Cardiac muscle cell (in vitro differentiated cells and primary cell): ENCODE measurements at regions not wholly inside any gene's neighbourhood (a gene's known extent, or its start where the extent isn't known, plus 50 kb on each side); places are given as distances from the start of the nearest gene placed in this dataset.

Source experiments
- DNase-seq, 2 donors: peaks; one replicate each; pipeline versions ENCODE4 v3.0.0 to v3.0.0-alpha.2; 2010 to 2017; ENCODE audit warnings: low read depth in 1 of 2, low spot score in 1 of 2
- H3K27ac ChIP-seq: fragments of 200-600 bp; sonication (generic); 2 replicates; pipeline ENCODE4 v1.5.1; 2016
- H3K27me3 ChIP-seq: fragments of 200-600 bp; sonication (generic); 2 replicates; pipeline ENCODE4 v1.6.0; 2016; ENCODE audit warnings: control low read depth
- H3K36me3 ChIP-seq: fragments of 200-600 bp; sonication (generic); 2 replicates; pipeline ENCODE4 v1.5.1; 2016; ENCODE audit warnings: control low read depth
- H3K4me1 ChIP-seq: fragments of 200-600 bp; sonication (generic); 2 replicates; pipeline ENCODE4 v1.8.1; 2017; ENCODE audit warnings: low read depth, mild to moderate bottlenecking, mixed run types
- H3K4me3 ChIP-seq: fragments of 200-600 bp; sonication (generic); 2 replicates; pipeline ENCODE4 v1.5.1; 2016; ENCODE audit warnings: mild to moderate bottlenecking
- H3K9me3 ChIP-seq: fragments of 200-600 bp; sonication (generic); 2 replicates; pipeline ENCODE4 v1.5.1; 2017; ENCODE audit warnings: low read depth, mild to moderate bottlenecking, control low read depth
- TF ChIP-seq, protein P1 (sequence below): IDR thresholded peaks from 2 replicates; pipeline ENCODE4 v1.5.1; 2012; ENCODE audit warnings: low read depth, mild to moderate bottlenecking, low read length

DNA sequence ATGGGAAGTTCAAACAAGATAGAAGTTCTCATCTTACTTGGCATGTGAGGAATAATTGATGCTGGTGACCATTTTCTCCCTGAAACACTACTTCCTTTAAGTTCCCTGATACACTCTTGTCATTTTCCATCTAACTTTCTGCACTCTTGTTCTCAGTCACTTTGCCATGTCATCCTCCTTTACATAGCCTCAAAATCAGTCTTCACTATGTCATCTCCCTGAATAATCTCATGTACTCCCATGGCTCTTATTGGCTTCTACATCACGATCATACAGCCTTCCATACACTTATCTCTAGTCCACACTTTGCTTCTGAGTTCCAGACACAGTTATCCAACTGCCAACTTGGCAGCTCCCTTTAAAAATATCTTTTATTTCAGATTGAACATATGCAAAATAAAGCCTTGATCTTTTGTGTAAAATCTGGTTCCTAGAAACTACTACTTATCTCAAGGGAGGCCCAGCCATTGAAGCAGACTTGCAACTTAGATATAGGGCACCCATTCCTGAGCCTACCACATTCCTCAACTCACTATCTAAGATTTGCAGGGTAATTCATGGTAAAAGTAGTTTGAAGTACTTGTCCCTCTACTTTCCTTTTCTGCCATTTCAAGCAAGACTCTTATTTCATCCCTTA is 1070.2 kb upstream of the NXPH2 start:
- Histone ChIP-seq H3K4me1 (no peaks in the 10 kb centered on the region), H3K4me3 (no peak overlapping the region), H3K27me3 (no peaks in the 10 kb centered on the region), H3K36me3 (no peaks in the 10 kb centered on the region), H3K9me3 (no peaks in the 10 kb centered on the region), H3K27ac (no peak overlapping the region)
- TF ChIP-seq, protein P1, sequence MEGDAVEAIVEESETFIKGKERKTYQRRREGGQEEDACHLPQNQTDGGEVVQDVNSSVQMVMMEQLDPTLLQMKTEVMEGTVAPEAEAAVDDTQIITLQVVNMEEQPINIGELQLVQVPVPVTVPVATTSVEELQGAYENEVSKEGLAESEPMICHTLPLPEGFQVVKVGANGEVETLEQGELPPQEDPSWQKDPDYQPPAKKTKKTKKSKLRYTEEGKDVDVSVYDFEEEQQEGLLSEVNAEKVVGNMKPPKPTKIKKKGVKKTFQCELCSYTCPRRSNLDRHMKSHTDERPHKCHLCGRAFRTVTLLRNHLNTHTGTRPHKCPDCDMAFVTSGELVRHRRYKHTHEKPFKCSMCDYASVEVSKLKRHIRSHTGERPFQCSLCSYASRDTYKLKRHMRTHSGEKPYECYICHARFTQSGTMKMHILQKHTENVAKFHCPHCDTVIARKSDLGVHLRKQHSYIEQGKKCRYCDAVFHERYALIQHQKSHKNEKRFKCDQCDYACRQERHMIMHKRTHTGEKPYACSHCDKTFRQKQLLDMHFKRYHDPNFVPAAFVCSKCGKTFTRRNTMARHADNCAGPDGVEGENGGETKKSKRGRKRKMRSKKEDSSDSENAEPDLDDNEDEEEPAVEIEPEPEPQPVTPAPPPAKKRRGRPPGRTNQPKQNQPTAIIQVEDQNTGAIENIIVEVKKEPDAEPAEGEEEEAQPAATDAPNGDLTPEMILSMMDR: no peak
- DNase-seq: no peak

DNA sequence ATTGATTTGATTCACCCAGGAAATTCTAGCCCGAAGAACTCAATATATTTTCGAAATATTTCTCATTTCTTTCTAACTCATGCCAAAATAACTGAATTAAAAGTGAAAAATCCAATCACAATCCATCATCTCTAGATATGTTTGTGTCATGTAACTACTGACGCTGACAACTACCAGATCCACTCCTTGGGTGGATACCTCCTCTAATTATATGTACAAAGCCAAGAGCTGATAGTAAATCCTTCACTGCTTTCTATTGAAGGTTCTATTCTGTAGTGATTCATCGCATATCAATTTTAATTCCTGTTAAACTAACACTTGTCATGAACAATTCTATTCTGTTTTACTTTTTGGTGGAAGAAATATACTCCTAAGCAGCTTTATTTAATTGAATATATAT is 1056.6 kb upstream of the NXPH2 start:
- no peak for DNase-seq
- no peaks in the 10 kb centered on the region for H3K36me3 ChIP-seq
- no peak overlapping the region for H3K27ac ChIP-seq

GRCh38 chr2:139835101-139835500 is 1054.9 kb upstream of the NXPH2 start:
- no peak overlapping the region for H3K4me3 ChIP-seq
- TF ChIP-seq, protein P1: no peak
- no peaks in the 10 kb centered on the region for H3K4me1 ChIP-seq
- no peaks in the 10 kb centered on the region for H3K36me3 ChIP-seq
- H3K9me3 ChIP-seq: no peaks in the 10 kb centered on the region
- no peaks in the 10 kb centered on the region for H3K27me3 ChIP-seq
- no peak for DNase-seq
- H3K27ac ChIP-seq: no peak overlapping the region

More for the DNA sequence above, 1056.6 kb upstream of the NXPH2 start:
- TF ChIP-seq, protein P1: no peak
- H3K9me3 ChIP-seq: no peaks in the 10 kb centered on the region
- H3K4me1 ChIP-seq: no peaks in the 10 kb centered on the region
- no peaks in the 10 kb centered on the region for H3K27me3 ChIP-seq
- H3K4me3 ChIP-seq: no peak overlapping the region

DNA sequence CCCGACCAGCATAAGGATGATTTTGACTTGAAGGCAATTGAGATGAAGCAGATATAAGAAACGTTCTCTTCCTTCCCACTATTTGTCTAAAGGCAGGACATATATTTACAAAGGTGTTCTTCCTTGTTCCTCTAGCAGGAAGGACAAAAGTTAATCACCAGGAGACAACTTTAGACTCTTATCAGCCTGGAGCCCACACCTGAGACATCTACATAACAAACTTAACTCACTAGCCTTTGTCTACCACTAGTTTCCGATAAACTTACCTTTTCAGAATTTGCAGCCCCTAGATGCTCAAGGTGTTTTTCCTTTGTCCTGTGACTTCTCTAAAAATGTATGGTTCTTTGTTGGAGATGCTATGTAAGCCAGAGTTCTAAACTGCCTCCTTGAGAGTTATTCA is 1047.8 kb upstream of the NXPH2 start:
- DNase-seq: no peak
- no peaks in the 10 kb centered on the region for H3K9me3 ChIP-seq
- TF ChIP-seq, protein P1: no peak
- H3K27me3 ChIP-seq: no peaks in the 10 kb centered on the region
- no peaks in the 10 kb centered on the region for H3K36me3 ChIP-seq
- H3K4me3 ChIP-seq: no peak overlapping the region
- H3K27ac ChIP-seq: no peak overlapping the region
- no peaks in the 10 kb centered on the region for H3K4me1 ChIP-seq

DNA sequence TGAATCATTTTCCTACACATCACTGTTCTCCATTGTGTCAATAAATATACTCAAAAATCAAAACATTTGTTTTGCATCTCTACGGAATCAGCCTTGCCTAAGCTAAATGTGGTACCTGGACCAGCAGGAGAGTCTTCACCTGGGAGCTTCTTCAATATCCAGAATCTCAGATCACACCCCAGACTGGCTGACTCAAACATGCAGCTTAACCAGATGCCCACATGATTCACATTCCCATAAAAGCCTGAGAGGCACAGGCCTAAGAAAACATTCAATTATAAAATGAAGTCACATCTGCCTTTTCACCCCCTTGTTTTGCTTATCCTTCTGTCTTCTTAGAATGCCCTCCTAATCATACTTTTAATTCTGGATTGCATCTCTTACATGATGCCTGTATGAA is 1045.5 kb upstream of the NXPH2 start:
- no peaks in the 10 kb centered on the region for H3K27me3 ChIP-seq
- H3K4me3 ChIP-seq: no peak overlapping the region
- no peak for DNase-seq
- no peak overlapping the region for H3K27ac ChIP-seq
- H3K9me3 ChIP-seq: no peaks in the 10 kb centered on the region
- H3K4me1 ChIP-seq: no peaks in the 10 kb centered on the region
- TF ChIP-seq, protein P1: no peak
- no peaks in the 10 kb centered on the region for H3K36me3 ChIP-seq
